Liver (tissue), 8 donors: ENCODE measurements at regions not wholly inside any gene's neighbourhood (a gene's known extent, or its start where the extent isn't known, plus 50 kb on each side); places are given as distances from the start of the nearest gene placed in this dataset.

Source experiments
- DNase-seq: peaks from one replicate; pipeline ENCODE4 v3.0.0-alpha.2; 2017; ENCODE audit warnings: low spot score
- H3K27ac ChIP-seq, 2 donors: one replicate each; pipeline ENCODE4 v1.7.0; 2013; ENCODE audit warnings: inconsistent platforms in 2 of 2, low read length in 2 of 2, control low read depth in 1 of 2, low read depth in 1 of 2, mild to moderate bottlenecking in 1 of 2
- H3K27me3 ChIP-seq, 4 donors: one replicate each; pipeline versions ENCODE4 v1.6.1 to v1.7.0; 2013; ENCODE audit warnings: low read length in 3 of 4, inconsistent platforms in 1 of 4, mild to moderate bottlenecking in 1 of 4, moderate library complexity in 1 of 4; ENCODE audit not compliant: control insufficient read depth in 4 of 4, insufficient read depth in 4 of 4
- H3K36me3 ChIP-seq, 4 donors: one replicate each; pipeline versions ENCODE4 v1.6.1 to v1.7.0; 2013; ENCODE audit warnings: low read length in 3 of 4, mild to moderate bottlenecking in 3 of 4, low read depth in 1 of 4, moderate library complexity in 1 of 4; ENCODE audit not compliant: control insufficient read depth in 4 of 4, insufficient read depth in 3 of 4
- H3K4me1 ChIP-seq, 4 donors: one replicate each; pipeline versions ENCODE4 v1.6.1 to v1.7.0; 2013; ENCODE audit warnings: low read length in 3 of 4, mild to moderate bottlenecking in 3 of 4, moderate library complexity in 1 of 4; ENCODE audit not compliant: control insufficient read depth in 4 of 4, insufficient read depth in 4 of 4
- H3K4me3 ChIP-seq, 3 donors: one replicate each; pipeline versions ENCODE4 v1.6.1 to v1.7.0; 2013; ENCODE audit warnings: low read length in 3 of 3, control low read depth in 1 of 3, low read depth in 1 of 3, mild to moderate bottlenecking in 1 of 3
- H3K9ac ChIP-seq, 2 donors: one replicate each; pipeline ENCODE4 v1.7.0; 2013; ENCODE audit warnings: low read length in 2 of 2, mild to moderate bottlenecking in 2 of 2, moderate library complexity in 2 of 2, control low read depth in 1 of 2, low read depth in 1 of 2
- H3K9me3 ChIP-seq, 4 donors: one replicate each; pipeline versions ENCODE4 v1.6.1 to v1.7.0; 2013; ENCODE audit warnings: low read length in 3 of 4; ENCODE audit not compliant: control insufficient read depth in 4 of 4
- EGR1 ChIP-seq, 2 donors: IDR thresholded peaks; 2 replicates each; pipeline ENCODE4 v1.6.1; 2016 to 2018; ENCODE audit warnings: antibody characterized with exemption in 2 of 2, low read depth in 2 of 2
- FOXA1 ChIP-seq: IDR thresholded peaks from 2 replicates; pipeline ENCODE4 v1.6.1; 2016; ENCODE audit warnings: antibody characterized with exemption
- FOXA2 ChIP-seq: IDR thresholded peaks from 2 replicates; pipeline ENCODE4 v1.6.1; 2016; ENCODE audit warnings: antibody characterized with exemption
- GABPA ChIP-seq, 2 donors: IDR thresholded peaks in 1 of 2; conservative IDR thresholded peaks in 1 of 2; 2 replicates each; pipeline ENCODE4 v1.6.1; 2016; ENCODE audit warnings: antibody characterized with exemption in 2 of 2, mild to moderate bottlenecking in 1 of 2, moderate library complexity in 1 of 2
- HNF4A ChIP-seq, 2 donors: conservative IDR thresholded peaks; 2 replicates each; pipeline ENCODE4 v1.6.1; 2016; ENCODE audit warnings: antibody characterized with exemption in 2 of 2, mild to moderate bottlenecking in 2 of 2
- HNF4G ChIP-seq: IDR thresholded peaks from 2 replicates; pipeline ENCODE4 v1.6.1; 2016; ENCODE audit warnings: antibody characterized with exemption
- JUND ChIP-seq, 2 donors: IDR thresholded peaks; 2 replicates each; pipeline ENCODE4 v1.6.1; 2016; ENCODE audit warnings: antibody characterized with exemption in 2 of 2
- NR2F2 ChIP-seq: IDR thresholded peaks from 2 replicates; pipeline ENCODE4 v1.6.1; 2016; ENCODE audit warnings: antibody characterized with exemption
- RAD21 ChIP-seq, 2 donors: IDR thresholded peaks; 2 replicates each; pipeline ENCODE4 v1.6.1; 2016; ENCODE audit warnings: antibody characterized with exemption in 2 of 2, mild to moderate bottlenecking in 2 of 2
- RXRA ChIP-seq, 2 donors: IDR thresholded peaks; 2 replicates each; pipeline ENCODE4 v1.6.1; 2017 to 2018; ENCODE audit warnings: antibody characterized with exemption in 2 of 2, mild to moderate bottlenecking in 1 of 2
- SP1 ChIP-seq: IDR thresholded peaks from 2 replicates; pipeline ENCODE4 v1.6.1; 2018; ENCODE audit warnings: antibody characterized with exemption, mild to moderate bottlenecking
- TAF1 ChIP-seq: conservative IDR thresholded peaks from 2 replicates; pipeline ENCODE4 v1.6.1; 2016; ENCODE audit warnings: antibody characterized with exemption, mild to moderate bottlenecking
- YY1 ChIP-seq: IDR thresholded peaks from 2 replicates; pipeline ENCODE4 v1.6.1; 2016; ENCODE audit warnings: antibody characterized with exemption, mild to moderate bottlenecking
- WGBS: extraction: QIAGEN DNeasy Blood & Tissue Kit; methylation state at CpG from one replicate; pipeline ENCODE4 v1.1.7; 2013; 5-methylcytosine and 5-hydroxymethylcytosine counted together
- TF ChIP-seq, protein P1 (sequence below): fragments of 150-350 bp; IDR thresholded peaks from 2 replicates; pipeline ENCODE4 v1.5.1; 2017; ENCODE audit warnings: improper control_type of control experiment, low read depth, low read length; ENCODE audit not compliant: missing input control
- TF ChIP-seq, protein P2 (sequence below): IDR thresholded peaks from 2 replicates; pipeline ENCODE4 v1.6.1; 2016; ENCODE audit warnings: antibody characterized with exemption, mild to moderate bottlenecking
- TF ChIP-seq, protein P3 (sequence below): IDR thresholded peaks from 2 replicates; pipeline ENCODE4 v1.6.1; 2016; ENCODE audit warnings: antibody characterized with exemption
- TF ChIP-seq, protein P4 (sequence below): IDR thresholded peaks from 2 replicates; pipeline ENCODE4 v1.6.1; 2016; ENCODE audit warnings: antibody characterized with exemption
- TF ChIP-seq, protein P5 (sequence below): IDR thresholded peaks from 2 replicates; pipeline ENCODE4 v1.6.1; 2016; ENCODE audit warnings: antibody characterized with exemption
- donor health status: healthy.
- donor health status: healthy.
- donor health status: healthy.
- donor health status: healthy.
- donor health status: healthy.

DNA sequence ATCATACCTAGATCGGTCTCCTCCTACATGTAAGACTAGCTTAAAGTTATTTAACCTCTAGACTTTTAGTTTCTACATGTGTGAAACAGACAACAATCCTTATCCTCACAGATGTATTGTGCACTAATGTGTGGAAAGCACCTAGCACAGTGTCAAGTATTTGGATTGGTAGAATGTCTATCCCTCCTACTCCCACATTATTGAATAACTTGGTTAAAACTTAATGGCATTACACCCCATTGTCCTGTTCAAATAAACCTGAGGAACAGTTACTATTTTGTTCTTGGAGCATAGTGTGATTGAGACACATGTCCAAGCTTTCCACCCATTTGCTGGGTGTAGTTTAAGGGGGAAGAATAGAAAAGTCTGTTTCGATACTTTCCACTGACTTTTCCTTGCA is 208.8 kb upstream of the JUN start:
- TF ChIP-seq YY1 (no peak), FOXA2 (no peak), SP1 (no peak), EGR1 (IDR thresholded peaks at IDR 0.05; ENCODE audit: low read depth in 2 of 2) (no peak), TAF1 (no peak), FOXA1 (no peak), RAD21 (IDR thresholded peaks at IDR 0.05) (no peak), RXRA (IDR thresholded peaks at IDR 0.05) (no peak), JUND (IDR thresholded peaks at IDR 0.05) (no peak), HNF4A (conservative IDR thresholded peaks at IDR 0.05) (no peak), HNF4G (no peak), GABPA (IDR thresholded peaks at IDR 0.05 in 1 of 2, conservative IDR thresholded peaks at IDR 0.05 in 1 of 2) (no peak), NR2F2 (no peak)
- TF ChIP-seq, protein P1, sequence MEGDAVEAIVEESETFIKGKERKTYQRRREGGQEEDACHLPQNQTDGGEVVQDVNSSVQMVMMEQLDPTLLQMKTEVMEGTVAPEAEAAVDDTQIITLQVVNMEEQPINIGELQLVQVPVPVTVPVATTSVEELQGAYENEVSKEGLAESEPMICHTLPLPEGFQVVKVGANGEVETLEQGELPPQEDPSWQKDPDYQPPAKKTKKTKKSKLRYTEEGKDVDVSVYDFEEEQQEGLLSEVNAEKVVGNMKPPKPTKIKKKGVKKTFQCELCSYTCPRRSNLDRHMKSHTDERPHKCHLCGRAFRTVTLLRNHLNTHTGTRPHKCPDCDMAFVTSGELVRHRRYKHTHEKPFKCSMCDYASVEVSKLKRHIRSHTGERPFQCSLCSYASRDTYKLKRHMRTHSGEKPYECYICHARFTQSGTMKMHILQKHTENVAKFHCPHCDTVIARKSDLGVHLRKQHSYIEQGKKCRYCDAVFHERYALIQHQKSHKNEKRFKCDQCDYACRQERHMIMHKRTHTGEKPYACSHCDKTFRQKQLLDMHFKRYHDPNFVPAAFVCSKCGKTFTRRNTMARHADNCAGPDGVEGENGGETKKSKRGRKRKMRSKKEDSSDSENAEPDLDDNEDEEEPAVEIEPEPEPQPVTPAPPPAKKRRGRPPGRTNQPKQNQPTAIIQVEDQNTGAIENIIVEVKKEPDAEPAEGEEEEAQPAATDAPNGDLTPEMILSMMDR = no peak
- TF ChIP-seq, protein P2, sequence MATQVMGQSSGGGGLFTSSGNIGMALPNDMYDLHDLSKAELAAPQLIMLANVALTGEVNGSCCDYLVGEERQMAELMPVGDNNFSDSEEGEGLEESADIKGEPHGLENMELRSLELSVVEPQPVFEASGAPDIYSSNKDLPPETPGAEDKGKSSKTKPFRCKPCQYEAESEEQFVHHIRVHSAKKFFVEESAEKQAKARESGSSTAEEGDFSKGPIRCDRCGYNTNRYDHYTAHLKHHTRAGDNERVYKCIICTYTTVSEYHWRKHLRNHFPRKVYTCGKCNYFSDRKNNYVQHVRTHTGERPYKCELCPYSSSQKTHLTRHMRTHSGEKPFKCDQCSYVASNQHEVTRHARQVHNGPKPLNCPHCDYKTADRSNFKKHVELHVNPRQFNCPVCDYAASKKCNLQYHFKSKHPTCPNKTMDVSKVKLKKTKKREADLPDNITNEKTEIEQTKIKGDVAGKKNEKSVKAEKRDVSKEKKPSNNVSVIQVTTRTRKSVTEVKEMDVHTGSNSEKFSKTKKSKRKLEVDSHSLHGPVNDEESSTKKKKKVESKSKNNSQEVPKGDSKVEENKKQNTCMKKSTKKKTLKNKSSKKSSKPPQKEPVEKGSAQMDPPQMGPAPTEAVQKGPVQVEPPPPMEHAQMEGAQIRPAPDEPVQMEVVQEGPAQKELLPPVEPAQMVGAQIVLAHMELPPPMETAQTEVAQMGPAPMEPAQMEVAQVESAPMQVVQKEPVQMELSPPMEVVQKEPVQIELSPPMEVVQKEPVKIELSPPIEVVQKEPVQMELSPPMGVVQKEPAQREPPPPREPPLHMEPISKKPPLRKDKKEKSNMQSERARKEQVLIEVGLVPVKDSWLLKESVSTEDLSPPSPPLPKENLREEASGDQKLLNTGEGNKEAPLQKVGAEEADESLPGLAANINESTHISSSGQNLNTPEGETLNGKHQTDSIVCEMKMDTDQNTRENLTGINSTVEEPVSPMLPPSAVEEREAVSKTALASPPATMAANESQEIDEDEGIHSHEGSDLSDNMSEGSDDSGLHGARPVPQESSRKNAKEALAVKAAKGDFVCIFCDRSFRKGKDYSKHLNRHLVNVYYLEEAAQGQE = no peak
- TF ChIP-seq, protein P3, sequence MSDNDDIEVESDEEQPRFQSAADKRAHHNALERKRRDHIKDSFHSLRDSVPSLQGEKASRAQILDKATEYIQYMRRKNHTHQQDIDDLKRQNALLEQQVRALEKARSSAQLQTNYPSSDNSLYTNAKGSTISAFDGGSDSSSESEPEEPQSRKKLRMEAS = no peak
- TF ChIP-seq, protein P4, sequence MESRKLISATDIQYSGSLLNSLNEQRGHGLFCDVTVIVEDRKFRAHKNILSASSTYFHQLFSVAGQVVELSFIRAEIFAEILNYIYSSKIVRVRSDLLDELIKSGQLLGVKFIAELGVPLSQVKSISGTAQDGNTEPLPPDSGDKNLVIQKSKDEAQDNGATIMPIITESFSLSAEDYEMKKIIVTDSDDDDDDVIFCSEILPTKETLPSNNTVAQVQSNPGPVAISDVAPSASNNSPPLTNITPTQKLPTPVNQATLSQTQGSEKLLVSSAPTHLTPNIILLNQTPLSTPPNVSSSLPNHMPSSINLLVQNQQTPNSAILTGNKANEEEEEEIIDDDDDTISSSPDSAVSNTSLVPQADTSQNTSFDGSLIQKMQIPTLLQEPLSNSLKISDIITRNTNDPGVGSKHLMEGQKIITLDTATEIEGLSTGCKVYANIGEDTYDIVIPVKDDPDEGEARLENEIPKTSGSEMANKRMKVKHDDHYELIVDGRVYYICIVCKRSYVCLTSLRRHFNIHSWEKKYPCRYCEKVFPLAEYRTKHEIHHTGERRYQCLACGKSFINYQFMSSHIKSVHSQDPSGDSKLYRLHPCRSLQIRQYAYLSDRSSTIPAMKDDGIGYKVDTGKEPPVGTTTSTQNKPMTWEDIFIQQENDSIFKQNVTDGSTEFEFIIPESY = no peak
- TF ChIP-seq, protein P5, sequence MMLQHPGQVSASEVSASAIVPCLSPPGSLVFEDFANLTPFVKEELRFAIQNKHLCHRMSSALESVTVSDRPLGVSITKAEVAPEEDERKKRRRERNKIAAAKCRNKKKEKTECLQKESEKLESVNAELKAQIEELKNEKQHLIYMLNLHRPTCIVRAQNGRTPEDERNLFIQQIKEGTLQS = no peak
- Histone ChIP-seq H3K36me3 (no peaks in the 10 kb centered on the region), H3K9me3 (no peaks in the 10 kb centered on the region), H3K4me1 (no peaks in the 10 kb centered on the region), H3K4me3 (no peak overlapping the region), H3K27me3 (no peaks in the 10 kb centered on the region), H3K27ac (no peak overlapping the region), H3K9ac (no peak overlapping the region)
- no peak for DNase-seq
- 92% methylated on average over 2 of the region's 2 CpGs for WGBS

DNA sequence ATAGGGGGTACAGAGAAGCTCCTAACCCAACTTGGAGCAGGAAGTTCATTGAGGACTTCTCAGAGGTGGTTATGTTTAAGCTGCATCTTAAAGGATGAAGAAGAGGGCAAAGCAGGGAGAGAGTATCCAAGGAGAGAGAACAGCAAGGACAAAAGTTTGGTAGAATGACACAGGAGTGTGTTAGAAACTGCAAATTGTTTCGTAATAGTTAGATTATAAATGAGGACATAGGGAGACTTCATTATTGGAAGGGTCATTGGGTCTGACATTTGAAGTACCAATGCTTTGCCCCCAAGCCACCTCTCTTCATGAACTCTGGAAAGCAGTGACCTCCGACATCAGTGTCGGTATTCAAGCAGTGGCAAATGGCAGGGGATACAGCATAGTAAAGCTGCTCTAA is 209.6 kb upstream of the JUN start:
- Histone ChIP-seq H3K4me1 (no peaks in the 10 kb centered on the region), H3K36me3 (no peaks in the 10 kb centered on the region), H3K9ac (no peak overlapping the region), H3K27me3 (no peaks in the 10 kb centered on the region), H3K27ac (no peak overlapping the region), H3K9me3 (no peaks in the 10 kb centered on the region), H3K4me3 (no peak overlapping the region)
- no peak for TF ChIP-seq NR2F2
- TF ChIP-seq FOXA2 = no peak
- no peak for DNase-seq
- 95% methylated on average over 3 of the region's 3 CpGs for WGBS
